ENCODE measurements at regions not wholly inside any gene's neighbourhood (a gene's known extent, or its start where the extent isn't known, plus 50 kb on each side); places are given as distances from the start of the nearest gene placed in this dataset.

GRCh38 chr13:42498521-42498920, 75.4 kb upstream of the TNFSF11 start (continued):
- no peak for TF ChIP-seq PATZ1 (tag by site-specific recombination; IDR thresholded peaks at IDR 0.05)

Data from HEK293 (cell line).